NB4 (cell line): ENCODE measurements at regions not wholly inside any gene's neighbourhood (a gene's known extent, or its start where the extent isn't known, plus 50 kb on each side); places are given as distances from the start of the nearest gene placed in this dataset.

Experiments used
- DNase-seq: peaks from one replicate; pipeline ENCODE4 v3.0.0; 2010; ENCODE audit warnings: low read depth
- H3K4me3 ChIP-seq: one replicate; pipeline ENCODE4 v1.5.1; 2011; ENCODE audit warnings: mild to moderate bottlenecking, low read depth, low read length, moderate library complexity
- CTCF ChIP-seq: IDR thresholded peaks from one replicate; pipeline ENCODE4 v1.5.1; 2012; ENCODE audit warnings: low read depth, low read length
- MYC ChIP-seq: IDR thresholded peaks from 2 replicates; pipeline ENCODE4 v1.6.1; 2011; ENCODE audit warnings: low read depth, low read length
- POLR2A ChIP-seq: IDR thresholded peaks from 2 replicates; pipeline ENCODE4 v1.6.1; 2011; ENCODE audit warnings: mild to moderate bottlenecking; ENCODE audit not compliant: insufficient read length; ENCODE audit errors: extremely low read depth
- TF ChIP-seq, protein P1 (sequence below): IDR thresholded peaks from 2 replicates; pipeline ENCODE4 v1.6.1; 2011; ENCODE audit warnings: low read depth, low read length

DNA sequence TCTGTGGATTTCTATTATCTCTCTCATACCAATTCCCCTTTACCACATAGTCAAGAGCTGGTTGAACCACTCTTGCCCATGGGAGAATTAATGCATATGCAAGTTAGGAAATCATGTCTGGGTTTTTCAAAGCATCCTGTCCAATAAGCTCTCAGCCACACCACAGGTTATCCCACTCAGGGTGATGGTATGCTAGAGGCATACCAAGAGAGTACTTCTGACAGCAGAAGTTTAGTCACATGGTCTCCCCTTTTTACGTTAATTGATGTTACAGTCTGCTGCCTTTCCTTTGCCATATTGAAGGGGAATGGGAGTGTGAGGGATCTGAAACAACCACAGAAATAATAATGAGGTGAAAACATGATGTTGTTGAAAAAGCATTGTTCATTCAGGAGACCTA, 135.8 kb upstream of the PBX1 start:
- DNase-seq, result no peak
- no peak for TF ChIP-seq CTCF
- TF ChIP-seq POLR2A, result no peak
- TF ChIP-seq, protein P1, sequence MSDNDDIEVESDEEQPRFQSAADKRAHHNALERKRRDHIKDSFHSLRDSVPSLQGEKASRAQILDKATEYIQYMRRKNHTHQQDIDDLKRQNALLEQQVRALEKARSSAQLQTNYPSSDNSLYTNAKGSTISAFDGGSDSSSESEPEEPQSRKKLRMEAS, result no peak
- TF ChIP-seq MYC, result no peak
- H3K4me3 ChIP-seq, result no peak overlapping the region

DNA sequence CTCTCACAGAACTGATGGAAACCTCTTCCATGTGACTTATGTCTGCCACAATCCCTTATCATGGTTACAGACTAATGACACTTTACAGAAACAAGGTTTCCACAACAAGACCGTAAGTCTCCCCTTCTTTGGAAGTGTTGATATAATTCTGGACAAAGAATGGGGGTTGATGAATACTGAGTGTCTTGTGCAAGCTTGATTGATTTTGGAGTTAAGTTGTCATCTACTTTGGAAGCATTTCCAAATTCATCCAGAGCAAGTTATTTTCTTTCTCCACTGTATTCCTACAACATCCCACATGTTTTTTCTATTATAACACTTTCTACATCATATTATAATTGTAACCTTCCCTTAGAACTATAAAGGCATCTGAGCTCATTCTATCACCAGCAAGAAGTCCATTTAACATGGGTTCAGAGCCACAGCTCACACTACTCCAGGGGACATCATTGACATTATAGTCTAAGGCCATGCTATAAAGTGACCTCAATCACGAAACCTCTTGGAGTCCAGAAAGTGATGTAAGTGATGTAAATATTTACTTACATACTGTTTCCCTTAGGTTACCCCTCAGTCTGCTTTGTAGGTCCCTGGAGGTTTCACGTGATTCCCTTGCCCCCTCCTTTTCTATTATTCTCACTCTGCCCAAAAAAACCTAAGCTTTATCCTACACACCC, 125.7 kb upstream of the PBX1 start:
- no peak for DNase-seq
- no peak overlapping the region for H3K4me3 ChIP-seq
- TF ChIP-seq POLR2A (no peak), CTCF (no peak), MYC (no peak)
- TF ChIP-seq, protein P1, result no peak

- TF ChIP-seq POLR2A (no peak), CTCF (no peak), MYC (no peak)
- TF ChIP-seq, protein P1, result no peak
- no peak overlapping the region for H3K4me3 ChIP-seq
- DNase-seq, result no peak
These were observed 125.2 kb upstream of the PBX1 start for GRCh38 chr1:164433818-164434170.

DNA sequence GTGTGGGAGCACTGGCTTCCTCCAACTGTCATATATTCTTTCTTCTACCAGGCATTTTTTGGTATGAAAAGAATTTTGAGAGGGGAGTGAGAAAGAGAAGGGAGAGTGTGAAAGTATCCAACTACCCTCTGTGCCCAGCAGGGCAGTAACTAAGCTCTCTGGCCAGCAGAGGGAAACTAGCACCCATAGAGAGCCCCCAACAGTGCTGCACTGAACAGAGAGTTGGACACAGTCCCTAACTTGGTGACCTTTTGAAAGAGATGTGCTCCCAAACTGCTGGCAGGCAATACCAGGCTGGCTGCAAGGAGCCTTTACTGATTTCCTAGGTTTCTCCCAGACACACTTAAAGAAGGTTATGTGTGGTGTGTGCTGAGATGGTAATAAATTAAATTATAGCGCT, 118.8 kb upstream of the PBX1 start:
- H3K4me3 ChIP-seq, result no peak overlapping the region
- TF ChIP-seq CTCF, result peak; percentile 10
- TF ChIP-seq, protein P1, result no peak
- DNase-seq, result peak; percentile 6

- TF ChIP-seq, protein P1, result no peak
- TF ChIP-seq MYC (no peak), CTCF (no peak), POLR2A (no peak)
- H3K4me3 ChIP-seq, result no peak overlapping the region
- DNase-seq, result no peak
These were observed 115.8 kb upstream of the PBX1 start for GRCh38 chr1:164443166-164443565.

DNA sequence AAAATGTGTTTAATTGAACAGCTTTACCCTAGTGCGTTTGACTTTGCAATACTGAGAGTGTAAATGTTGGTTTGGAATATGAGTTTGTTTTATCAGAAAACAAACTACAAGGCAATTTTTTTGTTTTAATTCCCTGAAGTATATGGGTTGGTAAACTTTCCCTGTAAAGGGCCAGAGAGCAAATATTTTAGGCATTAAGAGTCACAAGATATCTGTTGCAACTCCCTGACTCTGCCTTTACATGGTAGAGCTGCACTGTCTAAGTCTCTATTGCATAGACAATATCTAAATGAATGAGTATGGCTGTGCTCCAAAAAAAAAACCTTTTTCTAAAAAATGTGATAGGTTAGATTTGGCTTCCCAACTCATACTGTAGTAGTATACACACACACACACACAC, 115.1 kb upstream of the PBX1 start:
- DNase-seq, result no peak
- TF ChIP-seq, protein P1, result no peak
- TF ChIP-seq CTCF, result no peak
- TF ChIP-seq POLR2A, result no peak
- no peak for TF ChIP-seq MYC
- no peak overlapping the region for H3K4me3 ChIP-seq
